H1 (cell line): ENCODE measurements at regions not wholly inside any gene's neighbourhood (a gene's known extent, or its start where the extent isn't known, plus 50 kb on each side); places are given as distances from the start of the nearest gene placed in this dataset.

Experiments
- CTCF ChIA-PET: fragments of 300-600 bp; sonication (Branson Sonifier 250); formaldehyde crosslinking; loops from one replicate; lab custom pipeline; 2021; ENCODE audit not compliant: partially characterized antibody; lab: Charles Lee
- POLR2A ChIA-PET: fragments of 300-600 bp; sonication (Branson Sonifier 250); formaldehyde crosslinking; loops from one replicate; lab custom pipeline; 2021; ENCODE audit warnings: inconsistent platforms; ENCODE audit not compliant: partially characterized antibody; lab: Charles Lee
- DNase-seq, 2 experiments: peaks; one replicate each; pipeline versions ENCODE4 v3.0.0 to v3.0.0-alpha.2; 2010 to 2022; ENCODE audit warnings: low spot score in 2 of 2, low read depth in 1 of 2, mixed read lengths in 1 of 2
- FAIRE-seq: peaks from 2 replicates; lab custom pipeline; 2011; peaks lifted over from hg19 to GRCh38; lab: Jason Lieb, UNC
- H2AFZ ChIP-seq: 2 replicates; pipeline ENCODE4 v1.8.1; 2012; ENCODE audit warnings: low read length, inconsistent platforms
- H2AK5ac ChIP-seq: 2 replicates; pipeline ENCODE4 v1.6.1; 2013; ENCODE audit warnings: low read depth, low read length
- H2BK120ac ChIP-seq: replicated peaks from 2 replicates; pipeline ENCODE3; 2013; ENCODE audit warnings: low read depth, low read length, inconsistent platforms
- H2BK12ac ChIP-seq: 2 replicates; pipeline ENCODE4 v1.6.1; 2013; ENCODE audit warnings: low read depth, low read length
- H2BK15ac ChIP-seq: 2 replicates; pipeline ENCODE4 v1.6.1; 2013; ENCODE audit warnings: low read length
- H2BK20ac ChIP-seq: 2 replicates; pipeline ENCODE4 v1.6.1; 2013; ENCODE audit warnings: low read length
- H2BK5ac ChIP-seq: 2 replicates; pipeline ENCODE4 v1.6.1; 2013; ENCODE audit warnings: low read depth, low read length
- H3K14ac ChIP-seq: 2 replicates; pipeline ENCODE4 v1.6.1; 2013; ENCODE audit warnings: inconsistent platforms; ENCODE audit not compliant: insufficient read length
- H3K18ac ChIP-seq: 2 replicates; pipeline ENCODE4 v1.6.1; 2013; ENCODE audit warnings: low read length; ENCODE audit errors: extremely low read depth
- H3K23ac ChIP-seq: 2 replicates; pipeline ENCODE4 v1.6.1; 2013; ENCODE audit warnings: inconsistent platforms; ENCODE audit not compliant: insufficient read length
- H3K23me2 ChIP-seq: 2 replicates; pipeline ENCODE4 v1.6.1; 2013; ENCODE audit warnings: low read depth, low read length
- H3K27ac ChIP-seq: 2 replicates; pipeline ENCODE4 v1.6.1; 2011; ENCODE audit warnings: low read depth, low read length, inconsistent platforms
- H3K27me3 ChIP-seq, 4 experiments: replicated peaks in 1 of 4; 1 replicate in 1 of 4; 2 replicates in 3 of 4; pipeline versions ENCODE4 v1.6.1 to v1.8.1; 2011 to 2013; ENCODE audit warnings: low read length in 3 of 4, mild to moderate bottlenecking in 3 of 4, inconsistent platforms in 2 of 4, mixed read lengths in 2 of 4, moderate library complexity in 1 of 4; ENCODE audit not compliant: control insufficient read depth in 3 of 4, insufficient read depth in 3 of 4; ENCODE audit errors: extremely low read depth in 1 of 4
- H3K36me3 ChIP-seq, 4 experiments: 2 replicates each; pipeline versions ENCODE4 v1.6.1 to v1.8.1; 2011 to 2013; ENCODE audit warnings: mild to moderate bottlenecking in 4 of 4, low read length in 3 of 4, moderate library complexity in 2 of 4, control low read depth in 1 of 4, inconsistent platforms in 1 of 4; ENCODE audit not compliant: insufficient read depth in 4 of 4, control insufficient read depth in 2 of 4
- H3K4ac ChIP-seq: replicated peaks from 2 replicates; pipeline ENCODE3; 2013; ENCODE audit warnings: low read length, low read depth, mixed read lengths, inconsistent platforms; ENCODE audit not compliant: insufficient read length
- H3K4me1 ChIP-seq, 4 experiments: replicated peaks in 1 of 4; 1 replicate in 1 of 4; 2 replicates in 3 of 4; pipeline versions ENCODE4 v1.6.1 to v1.8.1; 2011 to 2013; ENCODE audit warnings: low read length in 3 of 4, inconsistent platforms in 2 of 4, mixed read lengths in 1 of 4; ENCODE audit not compliant: insufficient read depth in 4 of 4, control insufficient read depth in 3 of 4
- H3K4me2 ChIP-seq, 2 experiments: 2 replicates each; pipeline versions ENCODE4 v1.6.1 to v1.8.1; 2011 to 2013; ENCODE audit warnings: low read depth in 2 of 2, low read length in 2 of 2, control low read depth in 1 of 2, inconsistent platforms in 1 of 2, mild to moderate bottlenecking in 1 of 2; ENCODE audit not compliant: insufficient read depth in 1 of 2
- H3K4me3 ChIP-seq, 4 experiments: fragments of 200-600, 300-600 bp in 1 of 4; sonication (generic), shearing (Covaris generic), sonication (Bioruptor Twin) in 1 of 4; 2 replicates each; pipeline versions ENCODE4 v1.5.1 to v1.8.1; 2011 to 2016; ENCODE audit warnings: low read length in 4 of 4, low read depth in 3 of 4, control low read depth in 2 of 4, inconsistent platforms in 2 of 4, mild to moderate bottlenecking in 2 of 4, mixed read lengths in 1 of 4, moderate library complexity in 1 of 4; ENCODE audit not compliant: insufficient read depth in 2 of 4; ENCODE audit errors: extremely low read depth in 1 of 4
- H3K56ac ChIP-seq: replicated peaks from 2 replicates; pipeline ENCODE3; 2013; ENCODE audit warnings: low read depth, mild to moderate bottlenecking, mixed read lengths, low read length, inconsistent platforms; ENCODE audit not compliant: insufficient read length
- H3K79me1 ChIP-seq: 2 replicates; pipeline ENCODE4 v1.6.1; 2013; ENCODE audit warnings: low read depth, low read length, control low read depth
- H3K79me2 ChIP-seq, 2 experiments: 2 replicates each; pipeline versions ENCODE4 v1.6.1 to v1.8.1; 2012 to 2013; ENCODE audit warnings: low read length in 2 of 2, mild to moderate bottlenecking in 2 of 2, inconsistent platforms in 1 of 2; ENCODE audit not compliant: insufficient read depth in 2 of 2, control insufficient read depth in 1 of 2
- H3K9ac ChIP-seq, 4 experiments: replicated peaks in 1 of 4; 1 replicate in 1 of 4; 2 replicates in 3 of 4; pipeline versions ENCODE4 v1.6.1 to v1.8.1; 2011 to 2013; ENCODE audit warnings: low read depth in 3 of 4, low read length in 3 of 4, control low read depth in 2 of 4, mild to moderate bottlenecking in 2 of 4, moderate library complexity in 2 of 4, inconsistent platforms in 1 of 4; ENCODE audit errors: extremely low read depth in 1 of 4
- H3K9me3 ChIP-seq, 2 experiments: 2 replicates each; pipeline versions ENCODE4 v1.6.1 to v1.8.1; 2012 to 2013; ENCODE audit warnings: mild to moderate bottlenecking in 2 of 2, moderate library complexity in 2 of 2, control low read depth in 1 of 2, inconsistent platforms in 1 of 2, low read depth in 1 of 2, low read length in 1 of 2, mixed read lengths in 1 of 2; ENCODE audit not compliant: insufficient read depth in 2 of 2
- H4K20me1 ChIP-seq, 2 experiments: replicated peaks in 1 of 2; 2 replicates each; pipeline versions ENCODE3 to v1.8.1; 2011 to 2013; ENCODE audit warnings: inconsistent platforms in 2 of 2, low read length in 2 of 2, mild to moderate bottlenecking in 1 of 2; ENCODE audit not compliant: insufficient read depth in 2 of 2, control insufficient read depth in 1 of 2
- H4K5ac ChIP-seq: 2 replicates; pipeline ENCODE4 v1.6.1; 2013; ENCODE audit warnings: low read length, low read depth, mixed read lengths, inconsistent platforms; ENCODE audit not compliant: insufficient read length
- H4K8ac ChIP-seq: 2 replicates; pipeline ENCODE4 v1.8.0; 2013; ENCODE audit warnings: mild to moderate bottlenecking, moderate library complexity, low read length, inconsistent platforms; ENCODE audit not compliant: insufficient read depth; ENCODE audit errors: extremely low read depth
- H4K91ac ChIP-seq: replicated peaks from 2 replicates; pipeline ENCODE3; 2013; ENCODE audit warnings: low read length, mixed read lengths, inconsistent platforms; ENCODE audit not compliant: insufficient read length
- HDAC6 ChIP-seq: IDR thresholded peaks from one replicate; pipeline ENCODE4 v1.7.1; 2012; ENCODE audit warnings: low read depth, mild to moderate bottlenecking, inconsistent platforms, low read length, moderate library complexity
- WGBS, 2 experiments: shearing (Covaris generic) in 1 of 2; methylation state at CpG; one replicate each; pipeline versions ENCODE4 v1.1.6 to v1.1.7; 2013 to 2015; ENCODE audit warnings: low lambda C conversion rate in 2 of 2, mixed read lengths in 2 of 2, inconsistent platforms in 1 of 2, low coverage in 1 of 2, missing lambda C conversion rate in 1 of 2; ENCODE audit not compliant: insufficient replicate concordance in 2 of 2, insufficient coverage in 1 of 2, insufficient read length in 1 of 2; ENCODE audit errors: extremely low coverage in 1 of 2, missing lambda C conversion rate in 1 of 2; 5-methylcytosine and 5-hydroxymethylcytosine counted together

DNA sequence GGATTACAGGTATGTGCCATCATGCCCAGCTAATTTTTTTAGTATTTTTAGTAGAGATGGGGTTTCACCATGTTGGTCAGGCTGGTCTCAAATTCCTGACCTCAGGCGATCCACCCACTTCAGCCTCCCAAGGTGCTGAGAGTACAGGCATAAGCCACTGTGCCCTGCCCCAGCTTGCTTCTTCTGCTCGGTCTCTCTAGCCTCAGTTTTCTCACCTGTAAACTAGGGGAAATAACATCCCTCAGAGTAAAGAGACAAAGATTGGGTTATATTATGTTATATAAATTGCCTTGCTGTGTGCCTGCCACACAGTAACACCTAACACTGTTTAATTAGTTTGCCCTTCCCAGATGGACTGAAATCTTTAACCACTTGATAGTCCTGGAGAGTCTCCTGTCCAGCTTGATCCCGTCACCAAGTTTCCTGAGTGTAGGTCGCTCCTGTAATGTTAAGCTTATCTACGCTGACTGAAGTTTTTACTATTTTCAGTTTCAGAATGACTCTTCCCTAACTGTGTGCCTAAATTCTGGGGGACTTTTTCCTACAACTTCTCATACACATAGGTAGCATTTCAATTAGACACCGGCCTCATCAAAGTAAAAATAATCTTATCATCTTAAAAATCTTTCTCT lies 412.7 kb upstream of the TENM3 start:
- H2AK5ac ChIP-seq = no peak overlapping the region
- 75 to 100% methylated on average over 1 to 6 of the region's 6 CpGs for WGBS, 2 experiments
- H3K23ac ChIP-seq = no peak overlapping the region
- no peak overlapping the region for H3K18ac ChIP-seq
- no peak overlapping the region for H4K5ac ChIP-seq
- no peak overlapping the region for H3K27ac ChIP-seq
- H3K79me2 ChIP-seq = no peaks in the 10 kb centered on the region
- H3K36me3 ChIP-seq = no peaks in the 10 kb centered on the region
- H3K4me1 ChIP-seq = peaks cover 0 to 4% (median 1%) of the 10 kb centered on the region in 4 experiments; a peak in 4 of 7 replicates
- H2BK5ac ChIP-seq = no peak overlapping the region
- H3K4ac ChIP-seq = no peak overlapping the region
- no peak overlapping the region for H2AFZ ChIP-seq
- CTCF ChIA-PET = no interaction called here
- no peak overlapping the region for H3K4me3 ChIP-seq
- H3K9me3 ChIP-seq = no peaks in the 10 kb centered on the region
- H3K9ac ChIP-seq = no peak overlapping the region
- no peak for FAIRE-seq
- no peak overlapping the region; the same call in 1 of the 2 replicates for H2BK15ac ChIP-seq
- no peak for TF ChIP-seq HDAC6
- TF ChIP-seq, all 59 proteins: peak for 0
- H4K8ac ChIP-seq = no peak overlapping the region
- H3K56ac ChIP-seq = no peak overlapping the region
- no peak overlapping the region for H3K4me2 ChIP-seq
- H3K23me2 ChIP-seq = no peaks in the 10 kb centered on the region
- DNase-seq = no peak
- H2BK20ac ChIP-seq = no peak overlapping the region
- H3K27me3 ChIP-seq = no peaks in the 10 kb centered on the region
- no peak overlapping the region for H4K91ac ChIP-seq
- H2BK12ac ChIP-seq = no peak overlapping the region
- H3K14ac ChIP-seq = no peak overlapping the region
- POLR2A ChIA-PET = no interaction called here
- H3K79me1 ChIP-seq = no peaks in the 10 kb centered on the region
- no peaks in the 10 kb centered on the region for H4K20me1 ChIP-seq
- no peak overlapping the region for H2BK120ac ChIP-seq
